ENCODE measurements at regions not wholly inside any gene's neighbourhood (a gene's known extent, or its start where the extent isn't known, plus 50 kb on each side); places are given as distances from the start of the nearest gene placed in this dataset.
"Not testable (repeated sequence)": the region's sequence is repeated elsewhere in the genome, so short reads cannot be mapped to it uniquely, and the experiment has no call there.

GRCh38 chr4:141543176-141543575 is 93.2 kb upstream of the IL15 start:
- DNase-seq: no peak

GRCh38 chr4:141543706-141544105 is 92.7 kb upstream of the IL15 start:
- no peak for DNase-seq

- no peak for DNase-seq
Measured at GRCh38 chr4:141548791-141549190, 87.6 kb upstream of the IL15 start.

GRCh38 chr4:141560056-141560455 is 76.3 kb upstream of the IL15 start:
- no peak for DNase-seq

GRCh38 chr4:141562649-141563048 is 73.7 kb upstream of the IL15 start:
- DNase-seq: no peak

- DNase-seq: no peak
Measured at GRCh38 chr4:141563723-141564122, 72.7 kb upstream of the IL15 start.

- DNase-seq: not testable (repeated sequence)
Measured at GRCh38 chr4:141564961-141565360, 71.4 kb upstream of the IL15 start.

GRCh38 chr4:141565379-141566089 is 70.8 kb upstream of the IL15 start:
- DNase-seq: no peak

- no peak for DNase-seq
Measured at GRCh38 chr4:141567326-141567915, 69.0 kb upstream of the IL15 start.

GRCh38 chr4:141569141-141569540 is 67.2 kb upstream of the IL15 start:
- DNase-seq: no peak

GRCh38 chr4:141570290-141570689 is 66.1 kb upstream of the IL15 start:
- no peak for DNase-seq

- no peak for DNase-seq
Measured at GRCh38 chr4:141571362-141571761, 65.0 kb upstream of the IL15 start.

GRCh38 chr4:141571793-141572192 is 64.6 kb upstream of the IL15 start:
- no peak for DNase-seq

- no peak for DNase-seq
Measured at GRCh38 chr4:141573678-141574077, 62.7 kb upstream of the IL15 start.

GRCh38 chr4:141575884-141576283 is 60.5 kb upstream of the IL15 start:
- no peak for DNase-seq

- no peak for DNase-seq
Measured at GRCh38 chr4:141576585-141577110, 59.7 kb upstream of the IL15 start.

- no peak for DNase-seq
Measured at GRCh38 chr4:141578451-141578850, 57.9 kb upstream of the IL15 start.

- no peak for DNase-seq
Measured at GRCh38 chr4:141580523-141580922, 55.9 kb upstream of the IL15 start.

Measured in NCI-H2081 (cell line).